K562 (cell line): ENCODE measurements at regions not wholly inside any gene's neighbourhood (a gene's known extent, or its start where the extent isn't known, plus 50 kb on each side); places are given as distances from the start of the nearest gene placed in this dataset.

Experiments used
- ATAC-seq: fragments of 200-7000 bp; cut with Tn5 transposase; 3 replicates; pipeline ENCODE4 v1.9.1; 2020; ENCODE audit warnings: moderate library complexity
- BruUV-seq: library from RNA; stranded (reverse); fragments of 400-500 nt; replicated peaks from 2 replicates; lab custom pipeline; 2021; lab: Mats Ljungman, UMichigan
- CTCF ChIA-PET: fragments of 300-600 bp; formaldehyde crosslinking; extraction: SDS; loops from one replicate; lab custom pipeline; 2021; ENCODE audit warnings: low intra/inter-chr PET ratio; lab: Yijun Ruan, JAX
- POLR2A ChIA-PET: fragments of 300-600, 350-650 bp; sonication (Branson Sonifier 250); formaldehyde crosslinking; extraction: SDS; loops from one replicate; lab custom pipeline; 2021; ENCODE audit warnings: antibody characterized with exemption, inconsistent platforms; lab: Yijun Ruan, JAX
- DNase-seq, 4 experiments: peaks; one replicate each; pipeline versions ENCODE4 v3.0.0 to v3.0.0-alpha.2; 2011 to 2018; ENCODE audit warnings: low spot score in 3 of 4, mixed read lengths in 3 of 4; ENCODE audit errors: extremely low read depth in 1 of 4
- FAIRE-seq: peaks from 2 replicates; lab custom pipeline; 2011; peaks lifted over from hg19 to GRCh38; lab: Jason Lieb, UNC
- H2AFZ ChIP-seq: 2 replicates; pipeline ENCODE4 v1.6.0; 2011; ENCODE audit warnings: low read depth, low read length, control low read depth, inconsistent platforms
- H3K27ac ChIP-seq: fragments of 200-600 bp; 3 replicates; pipeline ENCODE4 v1.8.0; 2011; ENCODE audit warnings: low read depth, mild to moderate bottlenecking, control low read depth, inconsistent platforms, low read length, moderate library complexity, mixed read lengths; ENCODE audit errors: extremely low read depth
- H3K27me3 ChIP-seq, 2 experiments: fragments of 300-600 bp in 1 of 2; 2 replicates in 1 of 2; 3 replicates in 1 of 2; pipeline versions ENCODE4 v1.6.0 to v1.8.0; 2011; ENCODE audit warnings: inconsistent platforms in 2 of 2, low read length in 2 of 2, mild to moderate bottlenecking in 1 of 2, mixed read lengths in 1 of 2, moderate library complexity in 1 of 2; ENCODE audit not compliant: control insufficient read depth in 2 of 2, insufficient read depth in 2 of 2
- H3K36me3 ChIP-seq: fragments of 300-600 bp; 3 replicates; pipeline ENCODE4 v1.8.0; 2011; ENCODE audit warnings: mild to moderate bottlenecking, low read length, inconsistent platforms; ENCODE audit not compliant: control insufficient read depth, insufficient read depth
- H3K4me1 ChIP-seq, 2 experiments: fragments of 200-600 bp in 1 of 2; replicated peaks in 1 of 2; 2 replicates in 1 of 2; 3 replicates in 1 of 2; pipeline versions ENCODE4 v1.5.1 to v1.8.0; 2011; ENCODE audit warnings: inconsistent platforms in 2 of 2, low read length in 2 of 2, mild to moderate bottlenecking in 1 of 2, mixed read lengths in 1 of 2, moderate library complexity in 1 of 2; ENCODE audit not compliant: control insufficient read depth in 2 of 2, insufficient read depth in 2 of 2
- H3K4me2 ChIP-seq: 2 replicates; pipeline ENCODE4 v1.6.1; 2011; ENCODE audit warnings: low read length, control low read depth, inconsistent platforms, mixed read lengths; ENCODE audit not compliant: insufficient read depth
- H3K4me3 ChIP-seq: fragments of 200-600 bp; sonication (generic), shearing (Covaris generic); 2 replicates; pipeline ENCODE4 v1.5.1; 2016; ENCODE audit warnings: control low read depth, inconsistent platforms
- H3K79me2 ChIP-seq: fragments of 200-600 bp; 3 replicates; pipeline ENCODE4 v1.8.0; 2011; ENCODE audit warnings: low read length, inconsistent platforms; ENCODE audit not compliant: control insufficient read depth, insufficient read depth
- H3K9ac ChIP-seq, 2 experiments: 2 replicates each; pipeline versions ENCODE4 v1.6.0 to v1.6.1; 2011; ENCODE audit warnings: low read depth in 2 of 2, low read length in 2 of 2, control low read depth in 1 of 2, inconsistent platforms in 1 of 2, mild to moderate bottlenecking in 1 of 2, mixed read lengths in 1 of 2; ENCODE audit not compliant: insufficient read depth in 1 of 2
- H3K9me1 ChIP-seq: one replicate; pipeline ENCODE4 v1.6.0; 2011; ENCODE audit warnings: inconsistent platforms, mild to moderate bottlenecking, low read length, moderate library complexity; ENCODE audit not compliant: control insufficient read depth, insufficient read depth
- H3K9me3 ChIP-seq: replicated peaks from 2 replicates; pipeline ENCODE4 v1.5.1; 2011; ENCODE audit warnings: low read depth, low read length, inconsistent platforms; ENCODE audit not compliant: control insufficient read depth, insufficient read depth
- H4K20me1 ChIP-seq: replicated peaks from 2 replicates; pipeline ENCODE4 v1.6.1; 2011; ENCODE audit warnings: low read length, inconsistent platforms, mixed read lengths; ENCODE audit not compliant: control insufficient read depth, insufficient read depth
- CGGBP1 ChIP-seq: fragments of 250-450 bp; sonication (Bioruptor Pico); IDR thresholded peaks from 2 replicates; pipeline ENCODE4 v1.9.0; 2021; ENCODE audit warnings: mild to moderate bottlenecking
- DACH1 ChIP-seq: fragments of 450-650 bp; IDR thresholded peaks from 2 replicates; pipeline ENCODE4 v1.6.1; 2018; ENCODE audit not compliant: partially characterized antibody
- GABPB2 ChIP-seq: fragments of 250-450 bp; sonication (Bioruptor Pico); conservative IDR thresholded peaks from 2 replicates; pipeline ENCODE4 v1.5.1; 2021; ENCODE audit warnings: mild to moderate bottlenecking
- HINFP ChIP-seq: fragments of 450-650 bp; conservative IDR thresholded peaks from 2 replicates; pipeline ENCODE4 v1.6.1; 2016; ENCODE audit warnings: missing genetic modification characterization, low read depth, mild to moderate bottlenecking, control low read depth, missing compliant biosample characterization
- MTA3 ChIP-seq: fragments of 450-650 bp; formaldehyde crosslinking; IDR thresholded peaks from 2 replicates; pipeline ENCODE4 v1.6.1; 2017; ENCODE audit warnings: mild to moderate bottlenecking, borderline replicate concordance
- NEUROD1 ChIP-seq: fragments of 150-350 bp; IDR thresholded peaks from 2 replicates; pipeline ENCODE4 v1.6.1; 2014; ENCODE audit warnings: borderline replicate concordance, low read length, low read depth; ENCODE audit not compliant: partially characterized antibody
- POLR2AphosphoS2 ChIP-seq: IDR thresholded peaks from 2 replicates; pipeline ENCODE4 v1.6.1; 2012; ENCODE audit warnings: low read length, improper control_type of control experiment
- SMARCC2 ChIP-seq: fragments of 450-650 bp; IDR thresholded peaks from 2 replicates; pipeline ENCODE4 v1.6.1; 2017; ENCODE audit warnings: antibody characterized with exemption, moderate library complexity, mild to moderate bottlenecking, low read depth
- TBP ChIP-seq: optimal IDR thresholded peaks from 2 replicates; pipeline ENCODE3; 2011; ENCODE audit warnings: low read depth, low read length, improper control_type of control experiment
- WGBS: fragments of 100-300 bp; shearing (Covaris generic); methylation state at CpG from one replicate; pipeline ENCODE4 v1.1.6; 2016; ENCODE audit warnings: low coverage, mixed read lengths; ENCODE audit not compliant: insufficient coverage; ENCODE audit errors: missing lambda C conversion rate; 5-methylcytosine and 5-hydroxymethylcytosine counted together
- in situ Hi-C: fragments of 300-500 bp; cut with MboI; formaldehyde crosslinking; loops from 4 replicates; pipeline ENCODE4 v1.15.0; 2018; ENCODE audit warnings: inconsistent platforms, mixed read lengths
- intact Hi-C: fragments of 100-400 bp; cut with micrococcal nuclease; formaldehyde crosslinking; loops from 2 replicates; pipeline ENCODE4 v1.14.2; 2022

GRCh38 chr10:111856631-111857030 lies 326.9 kb downstream of the GPAM start:
- Histone ChIP-seq H3K4me3 (no peak overlapping the region), H3K9ac (no peak overlapping the region), H3K27ac (no peak overlapping the region), H4K20me1 (no peaks in the 10 kb centered on the region), H3K9me3 (no peaks in the 10 kb centered on the region), H3K79me2 (no peaks in the 10 kb centered on the region), H3K4me2 (no peak overlapping the region), H2AFZ (no peak overlapping the region), H3K36me3 (no peaks in the 10 kb centered on the region), H3K4me1 (no peaks in the 10 kb centered on the region), H3K9me1 (no peaks in the 10 kb centered on the region), H3K27me3 (no peaks in the 10 kb centered on the region)
- ATAC-seq (no peak), DNase-seq (no peak)
- POLR2A ChIA-PET, result no interaction called here
- in situ Hi-C loops, result no loop called here
- CTCF ChIA-PET, result no interaction called here
- intact Hi-C loops, result no loop called here
- no TSS peak for BruUV-seq
- TF ChIP-seq NEUROD1 (no peak), GABPB2 (CRISPR knock-in tag) (no peak), SMARCC2 (no peak), POLR2AphosphoS2 (no peak), DACH1 (no peak), CGGBP1 (CRISPR knock-in tag) (no peak), MTA3 (no peak), TBP (no peak), HINFP (tag) (no peak)
- TF ChIP-seq, all 486 proteins: peak for 0
- 0% methylated on average over 3 of the region's 3 CpGs for WGBS
- FAIRE-seq, result no peak
